PC-3 (cell line): ENCODE measurements at regions not wholly inside any gene's neighbourhood (a gene's known extent, or its start where the extent isn't known, plus 50 kb on each side); places are given as distances from the start of the nearest gene placed in this dataset.
"Not testable (repeated sequence)": the region's sequence is repeated elsewhere in the genome, so short reads cannot be mapped to it uniquely, and the experiment has no call there.

ENCODE experiments used
- CTCF ChIP-seq: fragments of 300-600 bp; sonication (generic); conservative IDR thresholded peaks from 2 replicates; pipeline ENCODE4 v1.5.1; 2017; ENCODE audit warnings: antibody characterized with exemption, low read depth, mild to moderate bottlenecking, low read length
- EZH2 ChIP-seq: fragments of 300-600 bp; sonication (generic); IDR thresholded peaks from one replicate; pipeline ENCODE4 v1.6.1; 2017; ENCODE audit warnings: antibody characterized with exemption, mild to moderate bottlenecking, low read length; ENCODE audit not compliant: unreplicated experiment
- EZH2phosphoT487 ChIP-seq: fragments of 300-600 bp; sonication (generic); IDR thresholded peaks from 2 replicates; pipeline ENCODE4 v1.6.1; 2018; ENCODE audit warnings: mild to moderate bottlenecking, antibody characterized with exemption, low read length, borderline replicate concordance

- not testable (repeated sequence) for TF ChIP-seq CTCF, EZH2, EZH2phosphoT487
Observed at GRCh38 chr3:16073990-16074671, 100.3 kb upstream of the GALNT15 start.
